ENCODE measurements at regions not wholly inside any gene's neighbourhood (a gene's known extent, or its start where the extent isn't known, plus 50 kb on each side); places are given as distances from the start of the nearest gene placed in this dataset.
"Not testable (repeated sequence)": the region's sequence is repeated elsewhere in the genome, so short reads cannot be mapped to it uniquely, and the experiment has no call there.

- no peak for DNase-seq
Measured at GRCh38 chr4:111268769-111269414, 646.0 kb upstream of the PITX2 start.

DNA sequence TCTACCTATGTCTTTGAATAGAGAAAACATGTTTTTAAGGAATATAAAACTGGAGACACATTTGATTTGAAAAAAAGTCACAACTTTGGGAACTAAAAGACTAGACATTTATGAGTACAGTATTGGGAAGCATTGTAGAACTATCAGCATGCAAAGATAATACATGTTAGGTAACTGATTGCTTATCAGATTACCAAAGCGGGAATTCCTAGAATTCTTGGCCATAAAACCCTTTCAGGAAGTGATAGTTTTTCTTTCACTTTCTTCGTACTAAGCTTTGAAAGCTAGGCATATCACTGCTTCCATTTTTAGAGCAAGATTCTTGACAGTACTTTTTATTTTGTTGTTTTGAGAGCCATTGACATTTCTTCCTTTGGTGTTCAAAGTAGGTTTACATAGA is 646.6 kb upstream of the PITX2 start:
- no peak for DNase-seq

DNA sequence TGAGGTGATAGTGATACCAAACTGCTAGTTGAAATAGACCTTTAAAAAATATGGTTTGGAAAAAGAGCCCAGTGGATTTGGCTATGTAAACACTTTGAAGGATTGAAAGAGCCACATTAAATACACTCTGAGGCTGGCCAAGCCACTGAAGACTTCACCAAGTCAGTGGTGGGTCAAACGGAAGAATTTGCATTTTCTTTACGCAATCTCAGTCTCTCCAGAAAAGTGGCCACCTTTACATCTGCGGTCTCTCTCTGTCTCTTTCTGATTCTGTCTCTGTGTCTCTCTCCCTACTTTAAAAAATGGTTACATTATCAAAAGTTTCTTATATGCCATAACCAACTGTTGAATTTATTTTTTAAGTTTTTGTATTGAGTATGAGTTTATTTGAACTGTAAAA is 651.2 kb upstream of the PITX2 start:
- DNase-seq, result no peak

DNA sequence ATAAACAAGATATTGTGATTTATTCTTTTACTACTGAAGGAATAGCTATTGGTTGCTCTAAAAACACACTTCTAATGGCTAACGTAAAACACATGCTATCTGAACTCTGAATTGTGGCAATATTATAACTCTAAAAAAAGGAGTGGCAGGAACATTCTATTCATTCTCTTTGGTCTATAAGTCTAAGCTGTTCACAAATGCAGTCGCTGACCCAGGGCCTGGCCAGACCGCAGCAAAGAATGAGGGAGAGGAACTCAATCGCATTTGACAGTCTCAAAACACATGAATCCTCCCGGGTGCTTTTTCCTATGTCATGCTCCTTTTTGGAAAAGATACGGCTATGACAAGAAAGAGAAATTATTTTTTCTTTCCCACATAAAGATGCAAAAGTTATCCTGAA is 651.6 kb upstream of the PITX2 start:
- no peak for DNase-seq

DNA sequence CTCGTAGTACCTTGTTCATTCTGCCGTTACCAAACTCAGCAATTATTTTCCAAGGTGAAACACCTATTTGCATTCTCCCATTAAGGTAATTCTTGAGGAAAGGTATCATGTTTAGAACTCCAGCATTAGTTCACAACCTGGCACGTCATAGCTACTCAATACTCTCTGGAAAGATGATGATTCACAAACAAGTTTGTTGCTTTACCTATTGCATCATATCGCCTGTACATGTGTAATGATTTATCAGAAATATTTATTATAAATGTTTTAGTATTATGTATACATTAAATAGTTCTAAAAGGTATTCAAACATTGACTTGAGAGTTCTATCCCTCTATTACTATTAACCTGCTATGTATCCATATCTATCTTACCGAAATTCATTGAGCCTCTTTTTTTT is 658.3 kb upstream of the PITX2 start:
- no peak for DNase-seq

GRCh38 chr4:111282035-111282434 is 659.2 kb upstream of the PITX2 start:
- DNase-seq, result no peak

GRCh38 chr4:111283066-111283677 is 660.3 kb upstream of the PITX2 start:
- peak; percentile 20 for DNase-seq

DNA sequence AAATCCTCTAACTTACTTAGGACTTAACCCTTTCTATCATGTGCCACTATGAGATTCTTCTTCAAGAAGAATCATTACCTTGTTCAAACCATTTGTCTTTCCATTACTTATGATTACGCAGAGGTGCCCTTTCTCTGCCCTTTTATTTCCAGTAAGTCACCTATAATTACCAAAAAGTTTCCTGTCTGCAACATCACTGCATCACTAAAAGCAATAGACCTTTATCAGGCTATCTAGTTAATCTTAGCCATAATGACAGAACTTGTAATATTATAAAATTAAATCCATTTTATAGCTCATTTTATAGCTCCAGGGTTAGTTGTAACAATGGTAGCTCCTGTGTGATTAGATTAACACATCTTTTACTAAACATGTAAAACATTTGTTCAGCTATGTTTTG is 673.6 kb upstream of the PITX2 start:
- DNase-seq, result no peak

DNA sequence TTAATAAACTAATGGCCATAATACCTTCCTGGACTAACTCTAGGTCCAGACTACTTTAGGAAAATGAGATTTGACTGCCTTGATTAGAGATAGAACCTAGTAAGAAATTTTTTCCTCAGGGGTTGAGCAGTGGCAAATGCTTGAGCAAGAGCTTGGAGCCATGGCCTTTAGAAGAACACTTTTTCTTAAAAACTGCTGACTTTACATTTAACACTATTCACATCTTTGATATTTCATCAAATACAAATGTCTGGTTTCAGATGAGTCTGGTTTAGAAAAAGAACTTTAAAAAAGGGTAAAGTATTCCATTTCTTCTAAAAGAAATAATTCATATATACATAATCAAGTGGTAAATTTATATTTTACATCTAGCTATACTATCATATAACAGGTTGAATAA is 680.9 kb upstream of the PITX2 start:
- no peak for DNase-seq

DNA sequence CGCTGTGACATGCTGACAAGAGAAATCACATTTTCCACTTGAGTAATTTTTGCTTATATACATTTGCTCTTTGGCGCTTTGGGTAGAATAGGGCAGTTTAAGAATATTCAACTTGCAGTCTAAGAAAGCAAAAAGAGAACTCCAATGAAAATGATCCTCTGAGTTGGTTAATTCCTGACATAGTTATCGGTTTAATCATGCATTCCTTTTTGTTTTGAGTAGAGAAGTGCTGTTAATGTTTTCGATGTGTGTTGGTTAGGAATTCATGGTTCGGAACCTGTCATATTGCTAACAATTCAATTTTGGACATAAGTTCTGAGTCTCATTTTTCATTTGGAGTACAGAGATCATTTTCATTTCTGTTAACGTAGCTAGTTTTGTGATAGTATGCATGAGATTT is 700.6 kb upstream of the PITX2 start:
- DNase-seq, result no peak

DNA sequence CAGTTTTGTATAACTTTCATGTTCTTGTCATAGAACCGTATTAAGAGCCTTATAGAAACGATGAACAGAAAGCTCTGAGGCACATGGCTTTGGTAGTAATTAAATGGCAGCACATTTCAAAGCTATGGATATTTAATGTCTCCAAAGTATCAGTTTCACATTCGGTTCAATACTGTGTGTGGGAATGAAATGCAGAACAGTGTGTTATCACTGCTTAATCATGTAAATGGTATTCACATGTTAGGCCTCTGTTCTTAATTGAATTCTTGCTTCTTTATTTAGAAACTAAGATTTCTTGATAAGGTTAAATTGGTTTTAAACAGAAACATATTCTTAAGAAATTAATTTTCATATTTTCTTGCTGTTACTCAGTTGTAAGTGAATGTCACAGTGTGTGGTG is 701.0 kb upstream of the PITX2 start:
- DNase-seq, result no peak

DNA sequence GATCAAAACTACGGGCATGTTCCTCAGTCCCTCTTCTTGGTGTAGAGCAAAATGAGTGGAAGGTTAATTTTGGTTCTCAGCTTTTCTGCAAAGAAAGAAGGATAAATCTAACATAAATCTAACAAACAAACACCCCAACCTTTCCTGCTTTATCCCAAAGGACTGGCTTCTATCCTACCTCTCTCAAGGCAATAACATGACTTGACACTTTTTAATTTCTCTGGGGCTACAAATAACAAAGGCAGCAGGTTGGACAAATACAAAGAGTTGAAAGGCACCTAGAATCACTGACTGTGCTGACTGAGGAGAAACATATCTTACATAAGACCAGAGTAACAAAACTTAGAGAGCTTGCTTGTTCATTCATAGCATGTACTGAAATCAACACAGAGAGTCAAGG is 703.6 kb upstream of the PITX2 start:
- DNase-seq, result no peak

GRCh38 chr4:111330786-111331185 is 707.9 kb upstream of the PITX2 start:
- peak; percentile 4 for DNase-seq

- DNase-seq, result no peak
Measured at GRCh38 chr4:111334361-111334760, 711.5 kb upstream of the PITX2 start.

DNA sequence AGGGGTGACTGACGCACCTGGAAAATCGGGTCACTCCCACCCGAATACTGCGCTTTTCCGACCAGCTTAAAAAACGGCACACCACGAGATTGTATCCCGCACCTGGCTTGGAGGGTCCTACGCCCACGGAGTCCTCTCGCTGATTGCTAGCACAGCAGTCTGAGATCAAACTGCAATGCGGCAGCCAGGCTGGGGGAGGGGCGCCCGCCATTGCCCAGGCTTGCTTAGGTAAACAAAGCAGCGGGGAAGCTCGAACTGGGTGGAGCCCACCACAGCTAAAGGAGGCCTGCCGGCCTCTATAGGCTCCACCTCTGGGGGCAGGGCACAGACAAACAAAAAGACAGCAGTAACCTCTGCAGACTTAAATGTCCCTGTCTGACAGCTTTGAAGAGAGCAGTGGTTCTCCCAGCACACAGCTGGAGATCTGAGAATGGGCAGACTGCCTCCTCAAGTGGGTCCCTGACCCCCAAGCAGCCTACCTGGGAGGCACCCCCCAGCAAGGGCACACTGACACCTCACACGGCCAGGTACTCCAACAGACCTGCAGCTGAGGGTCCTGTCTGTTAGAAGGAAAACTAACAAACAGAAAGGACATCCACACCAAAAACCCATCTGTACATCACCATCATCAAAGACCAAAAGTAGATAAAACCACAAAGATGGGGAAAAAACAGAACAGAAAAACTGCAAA is 714.5 kb upstream of the PITX2 start:
- not testable (repeated sequence) for DNase-seq

- no peak for DNase-seq
Measured at GRCh38 chr4:111359602-111360001, 736.7 kb upstream of the PITX2 start.

DNA sequence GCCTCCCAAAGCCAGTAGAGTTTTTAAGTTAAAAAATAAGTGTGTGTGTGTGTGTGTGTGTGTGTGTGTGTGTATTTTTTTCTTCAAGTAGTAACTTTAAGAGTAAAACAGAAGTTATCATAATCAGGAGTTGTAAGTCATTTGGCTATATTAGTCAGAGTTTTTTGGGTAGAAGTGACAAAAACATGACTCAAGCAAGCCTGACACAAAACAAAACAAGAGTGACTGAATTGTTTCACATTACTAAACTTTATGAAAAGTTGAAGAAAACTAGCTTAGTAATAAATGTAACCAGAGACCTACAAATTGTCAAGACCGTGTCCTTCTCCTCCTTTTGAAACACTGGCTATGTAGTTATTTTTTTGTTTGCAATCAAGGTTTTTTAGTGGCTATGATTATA is 738.0 kb upstream of the PITX2 start:
- no peak for DNase-seq

- DNase-seq, result no peak
Measured at GRCh38 chr4:111362941-111363361, 740.1 kb upstream of the PITX2 start.

DNA sequence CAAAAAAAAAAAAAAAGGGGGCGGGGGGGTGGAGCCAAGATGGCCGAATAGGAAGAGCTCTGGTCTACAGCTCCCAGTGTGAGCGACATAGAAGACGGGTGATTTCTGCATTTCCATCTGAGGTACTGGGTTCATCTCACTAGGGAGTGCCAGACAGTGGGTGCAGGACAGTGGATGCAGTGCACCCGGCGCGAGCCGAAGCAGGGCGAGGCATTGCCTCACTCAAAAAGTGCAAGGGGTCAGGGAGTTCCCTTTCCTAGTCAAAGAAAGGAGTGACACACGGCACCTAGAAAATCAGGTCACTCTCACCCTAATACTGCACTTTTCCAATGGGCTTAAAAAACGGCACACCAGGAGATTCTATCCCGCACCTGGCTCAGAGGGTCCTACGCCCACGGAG is 755.0 kb upstream of the PITX2 start:
- not testable (repeated sequence) for DNase-seq

- no peak for DNase-seq
Measured at GRCh38 chr4:111388561-111388960, 756.7 kb upstream of the FAM241A start.

GRCh38 chr4:111391829-111392228 is 753.4 kb upstream of the FAM241A start:
- DNase-seq, result no peak

DNA sequence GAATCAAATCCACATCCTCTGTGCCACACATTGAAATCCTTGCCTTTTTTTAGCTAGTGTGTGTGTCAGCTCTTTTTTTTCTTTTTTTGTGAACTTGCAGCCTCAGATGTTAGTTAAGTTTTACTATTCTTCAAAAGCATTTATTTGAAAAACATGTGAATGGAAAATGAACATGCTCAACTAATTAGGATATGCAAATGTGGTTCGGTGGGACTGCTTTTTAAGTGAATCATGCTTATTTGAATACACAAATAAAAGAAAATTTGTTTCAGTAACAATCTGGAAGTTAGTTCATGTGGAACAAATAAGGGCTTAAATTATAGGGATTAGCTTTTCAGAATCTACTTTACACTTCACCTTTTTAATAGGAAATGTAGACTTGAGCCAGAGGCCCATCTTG is 751.5 kb upstream of the FAM241A start:
- DNase-seq, result no peak

- no peak for DNase-seq
Measured at GRCh38 chr4:111398906-111399330, 746.3 kb upstream of the FAM241A start.

- peak; percentile 19 for DNase-seq
Measured at GRCh38 chr4:111399623-111400022, 745.6 kb upstream of the FAM241A start.

Measured in renal pelvis (tissue), 1 donor.